ENCODE measurements at regions not wholly inside any gene's neighbourhood (a gene's known extent, or its start where the extent isn't known, plus 50 kb on each side); places are given as distances from the start of the nearest gene placed in this dataset.

- no peak overlapping the region for H3K56ac ChIP-seq (ENCODE audit: insufficient read length, low read depth, low read length)
- no peaks in the 10 kb centered on the region for H3K79me2 ChIP-seq (ENCODE audit: insufficient read depth, low read length)
- no peak overlapping the region for H3K4ac ChIP-seq (ENCODE audit: low read depth, low read length)
- H3K4me1 Mint-ChIP-seq: no peaks in the 10 kb centered on the region
- no peak overlapping the region for H3K14ac ChIP-seq (ENCODE audit: insufficient read depth, low read length)
- H3K18ac ChIP-seq (ENCODE audit: insufficient read length, low read depth, low read length): no peak overlapping the region
- no peak for DNase-seq
- no peaks in the 10 kb centered on the region for H4K20me1 ChIP-seq (ENCODE audit: control insufficient read depth, insufficient read depth, insufficient read length)
- no peaks in the 10 kb centered on the region for H3K4me1 ChIP-seq (ENCODE audit: insufficient read depth, low read length)
- H3K9me3 Mint-ChIP-seq: peaks cover 10 to 12% of the 10 kb centered on the region in 2 experiments; a peak in 4 of 5 replicates
- no peaks in the 10 kb centered on the region for H3K27me3 Mint-ChIP-seq (ENCODE audit: low read depth)
- no peaks in the 10 kb centered on the region for H3K23me2 ChIP-seq (ENCODE audit: insufficient read length, low read depth, low read length, poor library complexity, severe bottlenecking)
- peak overlapping the region in 1 of 3 experiments; percentile 60; a peak in 1 of 7 replicates for H3K27ac Mint-ChIP-seq
- H3K27me3 ChIP-seq (ENCODE audit: insufficient read depth, low read length): no peaks in the 10 kb centered on the region
- H3K4me3 Mint-ChIP-seq: no peak overlapping the region
- H2AFZ ChIP-seq (ENCODE audit: low read length): no peak overlapping the region
- H3K9me3 ChIP-seq (ENCODE audit: control insufficient read depth, low read depth, low read length): no peaks in the 10 kb centered on the region
- H3K79me1 ChIP-seq (ENCODE audit: insufficient read depth, low read depth, low read length, poor library complexity, severe bottlenecking): no peaks in the 10 kb centered on the region
- no peak overlapping the region for H4K5ac ChIP-seq (ENCODE audit: insufficient read length, low read depth, low read length)
- H3K23ac ChIP-seq (ENCODE audit: insufficient read length, low read depth, low read length): no peak overlapping the region
- H3T11ph ChIP-seq (ENCODE audit: low read length): no peak overlapping the region
- H2BK20ac ChIP-seq (ENCODE audit: low read depth, low read length, poor library complexity, severe bottlenecking): no peak overlapping the region
- TF ChIP-seq CTCF (conservative IDR thresholded peaks at IDR 0.05): peak; percentile 27; the same call in 1 of the 3 replicates
- H2BK15ac ChIP-seq (ENCODE audit: low read depth, low read length): no peak overlapping the region
- no peak overlapping the region for H2BK12ac ChIP-seq (ENCODE audit: insufficient read length, low read depth, low read length)
- no peak overlapping the region for H3K4me2 ChIP-seq (ENCODE audit: insufficient read depth, insufficient read length, low read length)
- no peak overlapping the region for H4K91ac ChIP-seq (ENCODE audit: insufficient read length, low read depth, low read length)
- no peak overlapping the region for H2BK120ac ChIP-seq (ENCODE audit: low read depth, low read length, poor library complexity, severe bottlenecking)
- H2AK5ac ChIP-seq (ENCODE audit: insufficient read length, low read length): no peak overlapping the region
- H3K27ac ChIP-seq (ENCODE audit: insufficient read length, low read depth, low read length): no peak overlapping the region
- H3K9ac ChIP-seq (ENCODE audit: extremely low read depth, insufficient read length, low read length): no peak overlapping the region
- no peak overlapping the region for H2BK5ac ChIP-seq (ENCODE audit: insufficient read length, low read length)
- H4K8ac ChIP-seq (replicated peaks; ENCODE audit: insufficient read length, low read depth, low read length): no peak overlapping the region
- H3K36me3 Mint-ChIP-seq (ENCODE audit: insufficient read depth in 1 of 3, low read depth in 3 of 3): peaks cover 0 to 6% (median 3%) of the 10 kb centered on the region in 3 experiments; a peak in 3 of 7 replicates
These were observed 186.2 kb upstream of the NPSR1 start for GRCh38 chr7:34471844-34472243.

Data from H9 (cell line).